B cell (primary cell): ENCODE measurements at regions not wholly inside any gene's neighbourhood (a gene's known extent, or its start where the extent isn't known, plus 50 kb on each side); places are given as distances from the start of the nearest gene placed in this dataset.

Experiments
- ATAC-seq: fragments of 200-7000 bp; cut with Tn5 transposase; one replicate; pipeline ENCODE4 v1.10.0; 2021; ENCODE audit warnings: low read depth, mild to moderate bottlenecking, moderate number of reproducible peaks, moderate library complexity
- CTCF ChIA-PET: fragments of 350-600 bp; sonication (Branson Sonifier 250); formaldehyde crosslinking; loops from one replicate; lab custom pipeline; 2021; ENCODE audit warnings: antibody characterized with exemption, inconsistent platforms; lab: Charles Lee
- POLR2A ChIA-PET: fragments of 350-600 bp; sonication (Branson Sonifier 250); formaldehyde crosslinking; loops from one replicate; lab custom pipeline; 2021; ENCODE audit warnings: antibody characterized with exemption; lab: Charles Lee
- DNase-seq: peaks from one replicate; pipeline ENCODE4 v3.0.0; 2013
- H2AFZ ChIP-seq: 2 replicates; pipeline ENCODE4 v1.6.1; 2012; ENCODE audit warnings: mild to moderate bottlenecking, low read depth, low read length; ENCODE audit not compliant: insufficient read depth, poor library complexity, severe bottlenecking
- H3K27ac ChIP-seq, 2 donors: 1 replicate in 1 of 2; 2 replicates in 1 of 2; pipeline ENCODE4 v1.5.1; 2012 to 2013; ENCODE audit warnings: low read length in 2 of 2, mild to moderate bottlenecking in 2 of 2, moderate library complexity in 1 of 2
- H3K27me3 ChIP-seq, 4 experiments: fragments of 200-600 bp in 1 of 4; sonication (generic) in 1 of 4; replicated peaks in 1 of 4; 1 replicate in 2 of 4; 2 replicates in 2 of 4; pipeline versions ENCODE4 v1.6.1 to v1.7.0; 2013 to 2016; ENCODE audit warnings: low read length in 3 of 4, mild to moderate bottlenecking in 2 of 4, mixed read lengths in 1 of 4, moderate library complexity in 1 of 4; ENCODE audit not compliant: insufficient read depth in 4 of 4, control insufficient read depth in 3 of 4; ENCODE audit errors: control extremely low read depth in 1 of 4
- H3K36me3 ChIP-seq, 2 experiments: replicated peaks in 1 of 2; 1 replicate in 1 of 2; 2 replicates in 1 of 2; pipeline versions ENCODE4 v1.6.1 to v1.7.1; 2013; ENCODE audit warnings: low read length in 1 of 2; ENCODE audit not compliant: insufficient read depth in 2 of 2, control insufficient read depth in 1 of 2; ENCODE audit errors: control extremely low read depth in 1 of 2, extremely low read depth in 1 of 2
- H3K4me1 ChIP-seq, 2 donors: fragments of 200-600 bp in 1 of 2; sonication (generic) in 1 of 2; 1 replicate in 1 of 2; 2 replicates in 1 of 2; pipeline versions ENCODE4 v1.5.1 to v1.6.1; 2013 to 2017; ENCODE audit warnings: low read length in 2 of 2; ENCODE audit not compliant: control insufficient read depth in 2 of 2, insufficient read depth in 2 of 2
- H3K4me2 ChIP-seq: replicated peaks from 2 replicates; pipeline ENCODE3; 2012; ENCODE audit warnings: mild to moderate bottlenecking, low read depth, low read length; ENCODE audit not compliant: poor library complexity, severe bottlenecking
- H3K4me3 ChIP-seq, 5 experiments: fragments of 200-600 bp in 1 of 5; sonication (generic) in 1 of 5; 1 replicate in 3 of 5; 2 replicates in 2 of 5; pipeline versions ENCODE4 v1.5.1 to v1.7.0; 2011 to 2016; ENCODE audit warnings: low read length in 4 of 5, mild to moderate bottlenecking in 4 of 5, low read depth in 2 of 5, control low read depth in 1 of 5, moderate library complexity in 1 of 5; ENCODE audit not compliant: insufficient read depth in 1 of 5; ENCODE audit errors: control extremely low read depth in 1 of 5, extremely low read depth in 1 of 5
- H3K79me2 ChIP-seq: fragments of 200-600 bp; sonication (generic); one replicate; pipeline ENCODE4 v1.6.0; 2016; ENCODE audit warnings: low read length; ENCODE audit not compliant: control insufficient read depth, insufficient read depth
- H3K9ac ChIP-seq: fragments of 200-600 bp; sonication (generic); 2 replicates; pipeline ENCODE4 v1.6.1; 2017; ENCODE audit warnings: mild to moderate bottlenecking, low read length, moderate library complexity
- H3K9me3 ChIP-seq, 3 donors: one replicate each; pipeline versions ENCODE4 v1.6.1 to v1.7.1; 2013; ENCODE audit warnings: low read length in 2 of 3; ENCODE audit not compliant: control insufficient read depth in 2 of 3, insufficient read depth in 1 of 3; ENCODE audit errors: control extremely low read depth in 1 of 3
- H4K20me1 ChIP-seq: 2 replicates; pipeline ENCODE4 v1.6.0; 2012; ENCODE audit warnings: mild to moderate bottlenecking, low read length; ENCODE audit not compliant: insufficient read depth, control insufficient read depth, poor library complexity, severe bottlenecking
- H3K27ac Mint-ChIP-seq: one replicate; pipeline ENCODE4 v1.8.0; 2021; ENCODE audit warnings: mixed read lengths
- H3K27me3 Mint-ChIP-seq: one replicate; pipeline ENCODE4 v1.8.0; 2021; ENCODE audit warnings: mixed read lengths
- H3K4me1 Mint-ChIP-seq: one replicate; pipeline ENCODE4 v1.8.0; 2021; ENCODE audit warnings: mixed read lengths
- H3K4me3 Mint-ChIP-seq: one replicate; pipeline ENCODE4 v1.8.0; 2021; ENCODE audit warnings: mixed read lengths
- H3K9me3 Mint-ChIP-seq: one replicate; pipeline ENCODE4 v1.8.0; 2022; ENCODE audit warnings: mixed read lengths; ENCODE audit not compliant: insufficient read depth
- CTCF ChIP-seq: fragments of 200-600 bp; IDR thresholded peaks from one replicate; pipeline ENCODE4 v1.8.0; 2022; ENCODE audit warnings: antibody characterized with exemption, mild to moderate bottlenecking
- EZH2 ChIP-seq: IDR thresholded peaks from 2 replicates; pipeline ENCODE4 v1.6.1; 2012; ENCODE audit warnings: borderline replicate concordance, low read depth, mild to moderate bottlenecking, moderate library complexity, low read length; ENCODE audit not compliant: insufficient read depth, poor library complexity, severe bottlenecking
- WGBS: methylation state at CpG from one replicate; pipeline ENCODE4 v1.1.5; 2013; ENCODE audit warnings: missing lambda C conversion rate; ENCODE audit not compliant: insufficient coverage; 5-methylcytosine and 5-hydroxymethylcytosine counted together
- intact Hi-C: fragments of 100-400 bp; cut with micrococcal nuclease; formaldehyde crosslinking; loops from one replicate; pipeline ENCODE4 v1.10.0; 2022

- no peak overlapping the region for H2AFZ ChIP-seq
- no peak overlapping the region for H3K9ac ChIP-seq
- no peak for DNase-seq
- no peaks in the 10 kb centered on the region for H3K4me1 Mint-ChIP-seq
- no peak for TF ChIP-seq CTCF
- no peak for TF ChIP-seq EZH2
- no peaks in the 10 kb centered on the region for H4K20me1 ChIP-seq
- H3K79me2 ChIP-seq: no peaks in the 10 kb centered on the region
- H3K36me3 ChIP-seq: no peaks in the 10 kb centered on the region
- intact Hi-C loops: no loop called here
- H3K27me3 Mint-ChIP-seq: no peaks in the 10 kb centered on the region
- H3K4me3 ChIP-seq: no peak overlapping the region
- H3K27ac ChIP-seq: no peak overlapping the region
- ChIA-PET POLR2A (no interaction called here), CTCF (no interaction called here)
- H3K4me2 ChIP-seq: no peak overlapping the region
- H3K9me3 ChIP-seq: peaks cover 0 to 10% (median 2%) of the 10 kb centered on the region in 3 donors
- H3K4me1 ChIP-seq: no peaks in the 10 kb centered on the region
- no peak for ATAC-seq
- H3K27me3 ChIP-seq: no peaks in the 10 kb centered on the region
- peaks cover 11% of the 10 kb centered on the region for H3K9me3 Mint-ChIP-seq
- no peak overlapping the region for H3K27ac Mint-ChIP-seq
- H3K4me3 Mint-ChIP-seq: no peak overlapping the region
These were observed 400.6 kb upstream of the VSTM2A start for GRCh38 chr7:54141576-54141975.

GRCh38 chr7:54145716-54146115, 396.5 kb upstream of the VSTM2A start:
- peaks cover 0 to 19% (median 5%) of the 10 kb centered on the region in 3 donors for H3K9me3 ChIP-seq
- H3K9me3 Mint-ChIP-seq: peaks cover 19% of the 10 kb centered on the region
- no peak overlapping the region for H3K4me3 Mint-ChIP-seq
- H2AFZ ChIP-seq: no peak overlapping the region
- no peak overlapping the region for H3K4me2 ChIP-seq
- H3K27me3 ChIP-seq: no peaks in the 10 kb centered on the region
- DNase-seq (no peak), ATAC-seq (no peak)
- no peak overlapping the region for H3K27ac ChIP-seq
- H3K36me3 ChIP-seq: no peaks in the 10 kb centered on the region
- intact Hi-C loops: no loop called here
- 80% methylated on average over 3 of the region's 8 CpGs for WGBS
- H3K79me2 ChIP-seq: no peaks in the 10 kb centered on the region
- TF ChIP-seq CTCF (no peak), EZH2 (no peak)
- H3K9ac ChIP-seq: no peak overlapping the region
- H4K20me1 ChIP-seq: no peaks in the 10 kb centered on the region
- ChIA-PET CTCF (no interaction called here), POLR2A (no interaction called here)
- H3K4me3 ChIP-seq: no peak overlapping the region
- no peaks in the 10 kb centered on the region for H3K4me1 ChIP-seq
- H3K4me1 Mint-ChIP-seq: no peaks in the 10 kb centered on the region
- no peak overlapping the region for H3K27ac Mint-ChIP-seq
- no peaks in the 10 kb centered on the region for H3K27me3 Mint-ChIP-seq
